DND-41 (cell line): ENCODE measurements at regions not wholly inside any gene's neighbourhood (a gene's known extent, or its start where the extent isn't known, plus 50 kb on each side); places are given as distances from the start of the nearest gene placed in this dataset.

ENCODE experiments used
- ATAC-seq: fragments of 200-7000 bp; cut with Tn5 transposase; 3 replicates; pipeline ENCODE4 v1.9.1; 2021; ENCODE audit warnings: low read depth; ENCODE audit not compliant: insufficient read depth
- DNase-seq: peaks from one replicate; pipeline ENCODE4 v3.0.0-alpha.2; 2020
- H2AFZ ChIP-seq: 2 replicates; pipeline ENCODE4 v1.6.0; 2012; ENCODE audit warnings: low read depth, low read length
- H3K27ac ChIP-seq: 2 replicates; pipeline ENCODE4 v1.5.1; 2012; ENCODE audit warnings: low read length, inconsistent platforms
- H3K27me3 ChIP-seq: fragments of 200-600 bp; sonication (generic); 2 replicates; pipeline ENCODE4 v1.6.0; 2012; ENCODE audit warnings: low read length, mild to moderate bottlenecking, inconsistent platforms; ENCODE audit not compliant: insufficient read depth, poor library complexity
- H3K36me3 ChIP-seq: 2 replicates; pipeline ENCODE4 v1.5.1; 2012; ENCODE audit warnings: low read length, inconsistent platforms; ENCODE audit not compliant: insufficient read depth
- H3K4me1 ChIP-seq: 2 replicates; pipeline ENCODE4 v1.5.1; 2012; ENCODE audit warnings: mild to moderate bottlenecking, low read length; ENCODE audit not compliant: insufficient read depth
- H3K4me2 ChIP-seq: 2 replicates; pipeline ENCODE4 v1.6.0; 2012; ENCODE audit warnings: mild to moderate bottlenecking, moderate library complexity, low read length, inconsistent platforms; ENCODE audit not compliant: insufficient read depth
- H3K4me3 ChIP-seq, 2 experiments: fragments of 200-600 bp in 1 of 2; shearing (Covaris generic) in 1 of 2; 2 replicates each; pipeline ENCODE4 v1.5.1; 2012 to 2016; ENCODE audit warnings: inconsistent platforms in 2 of 2, low read length in 2 of 2, mild to moderate bottlenecking in 2 of 2, low read depth in 1 of 2, moderate library complexity in 1 of 2
- H3K79me2 ChIP-seq: 2 replicates; pipeline ENCODE4 v1.6.0; 2012; ENCODE audit warnings: low read length, inconsistent platforms; ENCODE audit not compliant: insufficient read depth
- H3K9ac ChIP-seq: 2 replicates; pipeline ENCODE4 v1.6.0; 2012; ENCODE audit warnings: low read depth, mild to moderate bottlenecking, inconsistent platforms, low read length, moderate library complexity
- H3K9me3 ChIP-seq: 2 replicates; pipeline ENCODE4 v1.5.1; 2012; ENCODE audit warnings: low read length, moderate library complexity, mild to moderate bottlenecking, inconsistent platforms; ENCODE audit not compliant: insufficient read depth, severe bottlenecking
- H4K20me1 ChIP-seq: 2 replicates; pipeline ENCODE4 v1.6.0; 2012; ENCODE audit warnings: low read length; ENCODE audit not compliant: insufficient read depth
- EZH2 ChIP-seq: IDR thresholded peaks from 3 replicates; pipeline ENCODE4 v1.6.1; 2012; ENCODE audit warnings: borderline replicate concordance, low read depth, mild to moderate bottlenecking, moderate library complexity, low read length, inconsistent platforms; ENCODE audit not compliant: severe bottlenecking
- TF ChIP-seq, protein P1 (sequence below): IDR thresholded peaks from 2 replicates; pipeline ENCODE4 v1.5.1; 2012; ENCODE audit warnings: borderline replicate concordance, low read length, moderate library complexity, mild to moderate bottlenecking; ENCODE audit not compliant: poor library complexity, severe bottlenecking; ENCODE audit errors: extremely low read depth

GRCh38 chr12:112570096-112570495 lies 151.3 kb downstream of the PTPN11 start:
- Histone ChIP-seq H3K36me3 (no peaks in the 10 kb centered on the region), H3K79me2 (no peaks in the 10 kb centered on the region)

DNA sequence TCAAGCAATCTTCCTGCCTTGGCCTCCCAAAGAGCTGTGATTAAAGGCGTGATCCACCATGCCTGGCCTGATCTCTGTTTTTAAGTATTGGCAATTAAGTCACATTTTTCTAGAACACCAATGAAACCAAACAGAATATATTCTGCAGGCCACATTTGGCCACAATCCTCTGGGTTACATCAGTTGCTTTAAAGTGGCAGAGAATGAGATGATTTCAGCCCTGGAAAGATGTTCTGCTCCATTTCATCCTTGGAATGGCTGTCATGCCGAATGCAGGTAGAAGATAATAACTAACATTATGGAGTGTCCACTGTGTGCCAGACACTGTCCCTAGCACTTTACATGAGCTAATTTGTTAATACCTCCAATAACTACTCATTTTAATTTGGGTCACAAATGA lies 154.4 kb downstream of the PTPN11 start:
- no peak overlapping the region for H3K27ac ChIP-seq
- DNase-seq (no peak), ATAC-seq (no peak)
- no peaks in the 10 kb centered on the region for H3K79me2 ChIP-seq
- H3K36me3 ChIP-seq = no peaks in the 10 kb centered on the region
- H3K4me2 ChIP-seq = no peak overlapping the region
- no peak for TF ChIP-seq EZH2
- TF ChIP-seq, protein P1, sequence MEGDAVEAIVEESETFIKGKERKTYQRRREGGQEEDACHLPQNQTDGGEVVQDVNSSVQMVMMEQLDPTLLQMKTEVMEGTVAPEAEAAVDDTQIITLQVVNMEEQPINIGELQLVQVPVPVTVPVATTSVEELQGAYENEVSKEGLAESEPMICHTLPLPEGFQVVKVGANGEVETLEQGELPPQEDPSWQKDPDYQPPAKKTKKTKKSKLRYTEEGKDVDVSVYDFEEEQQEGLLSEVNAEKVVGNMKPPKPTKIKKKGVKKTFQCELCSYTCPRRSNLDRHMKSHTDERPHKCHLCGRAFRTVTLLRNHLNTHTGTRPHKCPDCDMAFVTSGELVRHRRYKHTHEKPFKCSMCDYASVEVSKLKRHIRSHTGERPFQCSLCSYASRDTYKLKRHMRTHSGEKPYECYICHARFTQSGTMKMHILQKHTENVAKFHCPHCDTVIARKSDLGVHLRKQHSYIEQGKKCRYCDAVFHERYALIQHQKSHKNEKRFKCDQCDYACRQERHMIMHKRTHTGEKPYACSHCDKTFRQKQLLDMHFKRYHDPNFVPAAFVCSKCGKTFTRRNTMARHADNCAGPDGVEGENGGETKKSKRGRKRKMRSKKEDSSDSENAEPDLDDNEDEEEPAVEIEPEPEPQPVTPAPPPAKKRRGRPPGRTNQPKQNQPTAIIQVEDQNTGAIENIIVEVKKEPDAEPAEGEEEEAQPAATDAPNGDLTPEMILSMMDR = no peak
- no peak overlapping the region for H3K4me3 ChIP-seq
- no peak overlapping the region for H2AFZ ChIP-seq
- no peak overlapping the region for H3K9ac ChIP-seq
- no peaks in the 10 kb centered on the region for H4K20me1 ChIP-seq
- no peaks in the 10 kb centered on the region for H3K9me3 ChIP-seq
- no peaks in the 10 kb centered on the region for H3K27me3 ChIP-seq
- H3K4me1 ChIP-seq = no peaks in the 10 kb centered on the region

More at GRCh38 chr12:112570096-112570495, 151.3 kb downstream of the PTPN11 start:
- H4K20me1 ChIP-seq = no peaks in the 10 kb centered on the region
- H3K4me1 ChIP-seq = no peaks in the 10 kb centered on the region
- no peak overlapping the region for H3K4me3 ChIP-seq
- H3K9me3 ChIP-seq = no peaks in the 10 kb centered on the region
- H3K9ac ChIP-seq = no peak overlapping the region
- no peak overlapping the region for H3K27ac ChIP-seq
- TF ChIP-seq, protein P1 = no peak
- TF ChIP-seq EZH2 = no peak
- H3K27me3 ChIP-seq = peaks cover 3% of the 10 kb centered on the region
- H2AFZ ChIP-seq = no peak overlapping the region
- no peak for ATAC-seq
- no peak for DNase-seq
- H3K4me2 ChIP-seq = no peak overlapping the region

DNA sequence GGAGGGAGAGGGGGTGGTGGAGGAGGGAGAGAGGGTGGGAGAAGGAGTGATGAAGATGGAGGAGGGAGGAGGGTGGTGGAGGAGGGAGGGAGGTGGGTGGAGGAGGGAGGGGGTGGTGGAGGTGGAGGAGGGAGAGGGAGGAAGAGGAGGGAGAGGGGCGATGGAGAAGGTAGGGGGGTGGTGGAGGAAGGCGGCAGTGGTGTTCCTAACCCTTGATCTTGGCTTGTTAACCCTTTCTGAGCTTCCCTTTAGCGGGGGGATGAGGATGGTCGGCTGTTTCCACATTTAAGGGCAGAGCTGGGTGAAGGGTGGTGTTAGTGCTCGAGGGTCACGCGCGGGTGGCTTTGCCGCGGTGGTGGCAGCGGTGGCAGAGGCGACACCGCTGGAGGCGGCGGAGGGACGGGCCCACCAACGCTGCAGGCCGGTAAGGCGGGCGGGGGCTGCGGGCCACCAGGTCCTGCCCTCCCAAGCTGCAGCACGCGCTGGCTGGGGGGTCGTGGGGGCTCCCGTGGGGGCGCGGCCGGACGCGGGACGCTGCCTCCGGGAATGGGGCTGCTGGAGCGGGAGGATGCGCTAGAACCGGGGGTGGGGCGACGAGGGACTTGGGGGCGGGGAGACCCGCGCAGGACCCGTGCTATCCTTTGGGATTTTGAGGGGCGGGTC lies 156.3 kb downstream of the PTPN11 start:
- no peak overlapping the region for H2AFZ ChIP-seq
- no peaks in the 10 kb centered on the region for H3K79me2 ChIP-seq
- no peaks in the 10 kb centered on the region for H3K4me1 ChIP-seq
- no peaks in the 10 kb centered on the region for H3K9me3 ChIP-seq
- H3K36me3 ChIP-seq = no peaks in the 10 kb centered on the region
- TF ChIP-seq, protein P1 = no peak
- TF ChIP-seq EZH2 = no peak
- no peaks in the 10 kb centered on the region for H4K20me1 ChIP-seq
- no peak for DNase-seq
- no peak overlapping the region for H3K4me2 ChIP-seq
- no peak overlapping the region for H3K4me3 ChIP-seq
- no peak for ATAC-seq
- H3K9ac ChIP-seq = no peak overlapping the region
- no peaks in the 10 kb centered on the region for H3K27me3 ChIP-seq
- H3K27ac ChIP-seq = no peak overlapping the region

GRCh38 chr12:112575559-112576067 lies 156.9 kb downstream of the PTPN11 start:
- Histone ChIP-seq H3K27ac (no peak overlapping the region), H3K4me2 (no peak overlapping the region), H3K79me2 (no peaks in the 10 kb centered on the region), H3K27me3 (no peaks in the 10 kb centered on the region), H3K4me3 (no peak overlapping the region), H2AFZ (no peak overlapping the region), H3K9me3 (no peaks in the 10 kb centered on the region), H3K36me3 (no peaks in the 10 kb centered on the region), H3K9ac (no peak overlapping the region), H3K4me1 (no peaks in the 10 kb centered on the region), H4K20me1 (no peaks in the 10 kb centered on the region)
- ATAC-seq (no peak), DNase-seq (no peak)
- TF ChIP-seq, protein P1 = no peak
- TF ChIP-seq EZH2 = no peak
